Keratinocyte (primary cell): ENCODE measurements at regions not wholly inside any gene's neighbourhood (a gene's known extent, or its start where the extent isn't known, plus 50 kb on each side); places are given as distances from the start of the nearest gene placed in this dataset.

ENCODE experiments used
- DNase-seq: peaks from one replicate; pipeline ENCODE4 v3.0.0-alpha.2; 2011; ENCODE audit warnings: low read depth, missing footprints, low spot score
- FAIRE-seq: peaks from 2 replicates; lab custom pipeline; 2011; peaks lifted over from hg19 to GRCh38; lab: Jason Lieb, UNC
- H2AFZ ChIP-seq: 2 replicates; pipeline ENCODE4 v1.6.0; 2012; ENCODE audit warnings: low read length, control low read depth, inconsistent platforms; ENCODE audit not compliant: control insufficient read depth
- H3K27ac ChIP-seq: 2 replicates; pipeline ENCODE4 v1.5.1; 2011; ENCODE audit warnings: low read length; ENCODE audit not compliant: control insufficient read depth, insufficient read depth
- H3K27me3 ChIP-seq: 3 replicates; pipeline ENCODE4 v1.6.0; 2011; ENCODE audit warnings: low read length; ENCODE audit not compliant: control insufficient read depth, insufficient read depth; ENCODE audit errors: extremely low read depth
- H3K36me3 ChIP-seq, 2 experiments: 2 replicates in 1 of 2; 3 replicates in 1 of 2; pipeline ENCODE4 v1.5.1; 2011; ENCODE audit warnings: low read length in 2 of 2, mild to moderate bottlenecking in 1 of 2; ENCODE audit not compliant: control insufficient read depth in 2 of 2, insufficient read depth in 2 of 2; ENCODE audit errors: extremely low read depth in 1 of 2
- H3K4me1 ChIP-seq: 3 replicates; pipeline ENCODE4 v1.5.1; 2011; ENCODE audit warnings: low read length; ENCODE audit not compliant: control insufficient read depth, insufficient read depth; ENCODE audit errors: extremely low read depth
- H3K4me2 ChIP-seq: 3 replicates; pipeline ENCODE4 v1.6.0; 2011; ENCODE audit warnings: low read depth, low read length; ENCODE audit not compliant: control insufficient read depth, insufficient read depth; ENCODE audit errors: extremely low read depth
- H3K4me3 ChIP-seq, 3 experiments: fragments of 200-600 bp in 1 of 3; sonication (generic) in 1 of 3; 2 replicates in 2 of 3; 3 replicates in 1 of 3; pipeline ENCODE4 v1.5.1; 2011 to 2016; ENCODE audit warnings: low read length in 3 of 3, mild to moderate bottlenecking in 3 of 3, control low read depth in 2 of 3, inconsistent platforms in 1 of 3, low read depth in 1 of 3, mixed read lengths in 1 of 3, mixed run types in 1 of 3, moderate library complexity in 1 of 3; ENCODE audit not compliant: control insufficient read depth in 2 of 3, insufficient read depth in 2 of 3; ENCODE audit errors: extremely low read depth in 1 of 3
- H3K79me2 ChIP-seq: 2 replicates; pipeline ENCODE4 v1.6.0; 2012; ENCODE audit warnings: low read length; ENCODE audit not compliant: control insufficient read depth, insufficient read depth
- H3K9ac ChIP-seq: 3 replicates; pipeline ENCODE4 v1.6.0; 2011; ENCODE audit warnings: low read length; ENCODE audit not compliant: control insufficient read depth, insufficient read depth; ENCODE audit errors: extremely low read depth
- H3K9me1 ChIP-seq: 3 replicates; pipeline ENCODE4 v1.6.0; 2011; ENCODE audit warnings: low read length; ENCODE audit not compliant: control insufficient read depth, insufficient read depth; ENCODE audit errors: extremely low read depth
- H3K9me3 ChIP-seq: 2 replicates; pipeline ENCODE4 v1.5.1; 2012; ENCODE audit warnings: low read depth, low read length; ENCODE audit not compliant: control insufficient read depth
- H4K20me1 ChIP-seq: 3 replicates; pipeline ENCODE4 v1.6.0; 2011; ENCODE audit warnings: low read length; ENCODE audit not compliant: control insufficient read depth, insufficient read depth; ENCODE audit errors: extremely low read depth
- EZH2 ChIP-seq: IDR thresholded peaks from one replicate; pipeline ENCODE4 v1.6.1; 2012; ENCODE audit warnings: inconsistent platforms, mild to moderate bottlenecking, low read length, moderate library complexity
- dilution Hi-C: fragments of 300-500 bp; cut with MboI; formaldehyde crosslinking; loops from one replicate; pipeline ENCODE4 v1.7.0; 2020; ENCODE audit warnings: low sequenced_read_pairs; ENCODE audit not compliant: extremely low pct_ligation_motif_present
- TF ChIP-seq, protein P1 (sequence below), 3 experiments: IDR thresholded peaks in 1 of 3; conservative IDR thresholded peaks in 1 of 3; optimal IDR thresholded peaks in 1 of 3; 2 replicates in 2 of 3; 3 replicates in 1 of 3; pipeline versions ENCODE3 to v1.5.1; 2011; ENCODE audit warnings: low read length in 3 of 3, mild to moderate bottlenecking in 3 of 3, moderate library complexity in 2 of 3, control low read depth in 1 of 3, inconsistent platforms in 1 of 3; ENCODE audit not compliant: insufficient read depth in 2 of 3; ENCODE audit errors: extremely low read depth in 1 of 3

DNA sequence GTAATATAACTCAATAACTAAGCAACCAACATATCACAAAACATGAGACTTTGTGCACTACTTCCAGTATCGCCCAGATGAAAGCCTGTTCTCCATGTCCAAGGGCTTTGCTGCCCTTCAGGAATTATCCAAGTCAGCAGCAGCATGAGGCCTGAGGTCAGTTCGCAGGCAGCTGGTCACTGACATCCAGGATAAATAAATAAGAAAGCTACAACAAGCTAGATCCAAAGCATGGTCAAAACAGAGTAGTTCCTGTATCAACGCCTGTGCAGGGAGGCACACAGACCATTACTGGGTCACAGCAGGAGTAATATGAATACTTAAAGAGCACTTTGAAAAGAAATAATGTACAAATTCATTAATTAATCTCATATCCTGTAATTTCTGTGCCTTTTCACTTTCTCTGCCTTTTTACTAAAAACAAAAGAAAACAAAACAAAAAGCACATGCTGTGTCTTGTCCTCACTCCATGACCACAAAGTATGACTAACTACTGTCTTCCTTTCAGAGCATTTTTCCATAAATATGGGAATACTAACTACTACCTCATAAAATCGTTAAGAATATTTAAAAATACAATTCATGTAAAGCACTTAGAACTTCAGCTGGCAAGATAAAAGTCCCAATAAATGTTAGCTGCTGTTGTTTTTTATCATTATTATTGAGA lies 374.9 kb upstream of the IRAK1BP1 start:
- FAIRE-seq: peak; percentile 29

DNA sequence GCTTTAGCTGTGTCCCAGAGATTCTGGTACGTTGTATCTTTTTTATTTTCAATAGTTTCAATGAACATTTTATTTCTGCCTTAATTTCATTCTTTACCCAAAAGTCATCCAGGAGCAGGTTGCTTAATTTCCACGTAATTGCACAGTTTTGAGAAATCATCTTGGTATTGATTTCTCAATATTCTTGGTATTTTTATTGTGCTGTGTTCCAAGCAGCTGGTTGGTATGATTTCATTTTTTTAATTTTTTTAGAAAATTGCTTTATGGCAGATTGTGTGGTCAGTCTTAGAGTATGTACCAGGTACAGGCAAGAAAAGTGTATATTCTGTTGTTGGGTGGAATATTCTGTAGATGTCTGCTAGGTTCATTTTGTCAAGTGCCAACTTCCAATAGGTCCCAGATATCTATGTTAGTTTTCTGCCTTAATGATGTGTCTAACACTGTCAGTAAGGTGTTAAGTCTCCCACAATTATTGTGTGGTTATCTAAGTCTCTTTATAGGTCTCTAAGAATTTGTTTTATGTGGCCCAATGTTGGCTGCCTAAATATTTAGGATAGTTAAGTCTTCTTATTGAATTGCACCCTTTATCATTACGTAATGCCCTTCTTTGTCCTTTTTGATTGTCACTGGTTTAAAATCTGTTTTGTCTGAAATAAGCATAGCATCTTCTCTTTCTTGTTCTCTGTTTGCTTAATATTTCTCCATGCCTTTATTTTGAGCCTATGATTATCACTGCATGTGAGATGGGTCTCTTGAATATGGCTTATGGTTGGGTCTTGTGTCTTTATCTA lies 366.9 kb upstream of the IRAK1BP1 start:
- no peaks in the 10 kb centered on the region for H3K9me3 ChIP-seq
- H3K4me2 ChIP-seq: no peak overlapping the region
- FAIRE-seq (peak; percentile 17), DNase-seq (no peak)
- dilution Hi-C loops: no loop called here
- no peak overlapping the region for H3K4me3 ChIP-seq
- no peaks in the 10 kb centered on the region for H3K27me3 ChIP-seq
- H3K27ac ChIP-seq: no peak overlapping the region
- no peak overlapping the region for H2AFZ ChIP-seq
- no peaks in the 10 kb centered on the region for H3K9me1 ChIP-seq
- no peak overlapping the region for H3K9ac ChIP-seq
- H3K36me3 ChIP-seq: no peaks in the 10 kb centered on the region
- H3K4me1 ChIP-seq: no peaks in the 10 kb centered on the region
- H3K79me2 ChIP-seq: no peaks in the 10 kb centered on the region
- no peak for TF ChIP-seq EZH2
- TF ChIP-seq, protein P1, sequence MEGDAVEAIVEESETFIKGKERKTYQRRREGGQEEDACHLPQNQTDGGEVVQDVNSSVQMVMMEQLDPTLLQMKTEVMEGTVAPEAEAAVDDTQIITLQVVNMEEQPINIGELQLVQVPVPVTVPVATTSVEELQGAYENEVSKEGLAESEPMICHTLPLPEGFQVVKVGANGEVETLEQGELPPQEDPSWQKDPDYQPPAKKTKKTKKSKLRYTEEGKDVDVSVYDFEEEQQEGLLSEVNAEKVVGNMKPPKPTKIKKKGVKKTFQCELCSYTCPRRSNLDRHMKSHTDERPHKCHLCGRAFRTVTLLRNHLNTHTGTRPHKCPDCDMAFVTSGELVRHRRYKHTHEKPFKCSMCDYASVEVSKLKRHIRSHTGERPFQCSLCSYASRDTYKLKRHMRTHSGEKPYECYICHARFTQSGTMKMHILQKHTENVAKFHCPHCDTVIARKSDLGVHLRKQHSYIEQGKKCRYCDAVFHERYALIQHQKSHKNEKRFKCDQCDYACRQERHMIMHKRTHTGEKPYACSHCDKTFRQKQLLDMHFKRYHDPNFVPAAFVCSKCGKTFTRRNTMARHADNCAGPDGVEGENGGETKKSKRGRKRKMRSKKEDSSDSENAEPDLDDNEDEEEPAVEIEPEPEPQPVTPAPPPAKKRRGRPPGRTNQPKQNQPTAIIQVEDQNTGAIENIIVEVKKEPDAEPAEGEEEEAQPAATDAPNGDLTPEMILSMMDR (optimal IDR thresholded peaks at IDR 0.05 in 1 of 3, IDR thresholded peaks at IDR 0.05 in 1 of 3, conservative IDR thresholded peaks at IDR 0.05 in 1 of 3; ENCODE audit: extremely low read depth in 1 of 3, insufficient read depth in 2 of 3, low read length in 3 of 3): no peak
- no peaks in the 10 kb centered on the region for H4K20me1 ChIP-seq

More for the DNA sequence above, 374.9 kb upstream of the IRAK1BP1 start:
- H3K4me2 ChIP-seq: peak overlapping the region; percentile 72
- H3K9ac ChIP-seq: no peak overlapping the region
- H3K4me3 ChIP-seq: peak overlapping the region in 1 of 3 experiments; percentile 36
- H3K4me1 ChIP-seq: peaks cover 13% of the 10 kb centered on the region
- no peaks in the 10 kb centered on the region for H4K20me1 ChIP-seq
- TF ChIP-seq, protein P1 (optimal IDR thresholded peaks at IDR 0.05 in 1 of 3, IDR thresholded peaks at IDR 0.05 in 1 of 3, conservative IDR thresholded peaks at IDR 0.05 in 1 of 3; ENCODE audit: extremely low read depth in 1 of 3, insufficient read depth in 2 of 3, low read length in 3 of 3): no peak
- TF ChIP-seq EZH2: no peak
- no peaks in the 10 kb centered on the region for H3K79me2 ChIP-seq
- no peaks in the 10 kb centered on the region for H3K9me1 ChIP-seq
- peak overlapping the region; percentile 47 for H3K27ac ChIP-seq
- peak overlapping the region; percentile 27 for H2AFZ ChIP-seq
- no peaks in the 10 kb centered on the region for H3K36me3 ChIP-seq
- dilution Hi-C loops: no loop called here
- no peaks in the 10 kb centered on the region for H3K27me3 ChIP-seq
- no peaks in the 10 kb centered on the region for H3K9me3 ChIP-seq
- DNase-seq: no peak
